Activated naive CD4-positive, alpha-beta T cell treated with anti-CD3 and anti-CD28 coated beads, Interleukin-2, amount 50 U/mL, for 16 hours (primary cell): ENCODE measurements at regions not wholly inside any gene's neighbourhood (a gene's known extent, or its start where the extent isn't known, plus 50 kb on each side); places are given as distances from the start of the nearest gene placed in this dataset.

Experiments
- DNase-seq: peaks from one replicate; pipeline ENCODE4 v3.0.0-alpha.2; 2020

DNA sequence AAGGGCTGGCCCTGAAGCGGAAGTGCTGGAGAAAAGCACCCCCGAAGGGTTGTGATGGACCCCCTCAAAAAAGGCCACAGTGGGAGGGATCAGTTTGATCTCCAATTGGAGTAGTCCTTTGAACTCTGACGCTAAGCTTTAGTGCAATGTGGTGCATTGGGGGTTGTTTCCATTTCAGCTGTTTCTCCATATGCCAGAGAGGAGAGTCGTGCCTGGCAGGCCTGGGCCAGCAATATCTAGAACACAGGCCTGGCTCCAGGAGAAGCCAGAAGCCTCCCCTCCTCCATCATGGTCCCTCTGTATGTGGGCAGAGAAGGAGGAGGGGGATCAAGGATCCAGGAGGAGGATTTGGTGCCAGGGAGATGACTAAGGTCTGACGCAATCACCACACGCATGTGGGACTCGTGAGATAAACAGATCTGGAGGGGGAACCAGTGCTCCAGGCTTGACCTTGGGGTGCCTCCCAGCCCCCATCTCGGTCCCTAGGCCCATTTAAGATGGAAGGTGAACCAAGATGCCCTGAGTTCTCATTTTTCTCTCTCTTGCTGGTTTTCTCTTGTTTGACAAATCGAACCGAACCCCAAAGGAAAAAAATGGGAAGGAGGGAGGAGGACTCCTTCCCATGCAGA, 517.4 kb upstream of the JARID2 start:
- no peak for DNase-seq

DNA sequence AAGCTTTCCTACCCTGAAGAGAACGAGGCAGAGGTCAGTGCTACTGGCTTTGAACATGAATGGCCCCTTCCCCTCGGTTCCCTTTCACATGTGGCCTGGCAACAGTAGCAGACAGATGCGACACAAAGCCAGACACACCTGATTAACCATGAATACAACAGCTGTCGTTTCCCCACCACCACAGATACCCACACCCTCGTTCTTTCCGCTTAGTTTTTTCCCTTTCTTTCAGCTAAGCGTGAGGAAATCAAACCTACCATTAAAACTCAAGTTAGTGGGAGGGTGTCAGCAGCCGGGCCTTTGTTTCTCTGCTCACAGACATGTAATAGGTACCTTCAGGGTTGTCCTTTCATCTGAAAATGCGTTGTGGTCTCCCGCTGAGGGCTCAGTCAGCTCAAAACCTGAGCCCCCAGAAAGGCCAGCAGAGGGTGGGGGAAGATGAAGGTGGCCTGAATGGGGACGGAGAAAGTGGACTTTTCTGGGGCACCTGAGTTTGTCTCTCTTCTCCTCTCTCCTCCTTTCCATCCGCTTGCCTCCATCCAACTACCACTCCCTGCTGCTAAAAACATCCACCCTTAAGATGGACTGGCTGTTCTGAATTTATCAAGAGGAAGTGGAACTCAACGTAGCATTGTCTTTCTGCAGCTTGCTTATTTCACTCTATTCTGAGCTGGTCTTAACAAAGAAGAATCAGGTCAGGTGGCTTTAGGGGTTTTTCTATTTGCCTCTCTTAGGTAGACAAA, 516.6 kb upstream of the JARID2 start:
- DNase-seq = no peak

DNA sequence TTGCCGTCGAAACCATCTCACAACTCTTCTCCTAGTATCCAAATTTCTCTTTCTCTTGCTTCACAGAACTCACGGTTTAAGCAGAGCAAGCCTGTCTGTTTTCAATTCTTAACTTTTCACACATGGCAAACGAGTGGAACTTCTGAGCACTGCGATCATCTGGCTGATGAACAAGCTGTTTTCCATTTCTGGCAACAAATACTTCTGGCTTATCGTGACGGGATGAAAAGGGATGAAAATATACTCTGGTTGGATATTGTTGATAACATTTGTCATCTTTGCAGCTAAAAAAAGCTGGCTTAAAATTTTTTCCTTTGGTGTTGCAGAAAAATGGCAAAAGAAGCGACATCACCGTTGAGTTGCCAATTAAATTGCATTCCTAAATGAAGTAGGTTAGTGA, 515.2 kb upstream of the JARID2 start:
- no peak for DNase-seq

DNA sequence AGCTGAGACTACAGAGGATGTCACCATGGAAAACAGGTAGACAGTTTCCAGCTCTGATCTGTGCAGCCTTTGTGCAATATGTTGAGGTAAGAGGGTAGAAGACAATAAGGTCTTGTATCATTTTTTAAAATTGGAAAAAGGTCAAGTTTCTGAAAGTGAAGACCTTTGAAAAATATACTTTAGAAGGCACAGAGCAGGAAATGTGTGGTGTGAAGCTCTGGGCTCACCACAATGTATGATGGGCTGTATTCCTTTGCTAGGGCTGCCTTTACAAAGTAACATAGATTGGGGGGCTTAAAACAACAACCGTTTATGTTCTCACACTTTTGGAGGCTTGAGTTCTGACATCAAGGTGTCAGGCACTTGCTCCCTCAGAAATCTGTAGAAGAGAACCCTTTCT, 514.3 kb upstream of the JARID2 start:
- DNase-seq = no peak

DNA sequence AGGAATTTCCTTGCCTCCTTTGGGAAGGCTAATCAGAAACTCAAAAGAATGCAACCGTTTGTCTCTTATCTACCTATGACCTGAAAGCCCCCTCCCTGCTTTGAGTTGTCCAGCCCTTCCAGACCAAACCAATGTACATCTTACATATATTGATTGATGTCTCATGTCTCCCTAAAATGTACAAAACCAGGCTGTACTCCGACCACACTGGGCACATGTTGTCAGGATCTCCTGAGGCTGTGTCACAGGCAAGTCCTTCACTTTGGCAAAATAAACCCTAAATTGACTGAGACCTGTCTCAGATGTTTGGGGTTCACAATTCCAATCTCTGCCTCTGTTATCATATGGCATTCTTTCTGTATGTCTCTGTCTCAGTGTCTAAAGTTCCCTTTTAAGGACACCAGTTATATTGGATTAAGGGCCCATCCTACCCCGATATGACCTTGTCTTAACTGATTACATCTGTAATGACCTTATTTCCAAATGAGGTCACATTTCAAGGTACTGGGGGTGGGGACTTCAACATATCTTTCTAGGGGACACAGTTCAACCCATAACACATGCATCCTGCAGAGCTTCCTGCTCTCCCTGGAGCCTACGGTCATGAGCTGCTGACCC, 513.5 kb upstream of the JARID2 start:
- DNase-seq = no peak

DNA sequence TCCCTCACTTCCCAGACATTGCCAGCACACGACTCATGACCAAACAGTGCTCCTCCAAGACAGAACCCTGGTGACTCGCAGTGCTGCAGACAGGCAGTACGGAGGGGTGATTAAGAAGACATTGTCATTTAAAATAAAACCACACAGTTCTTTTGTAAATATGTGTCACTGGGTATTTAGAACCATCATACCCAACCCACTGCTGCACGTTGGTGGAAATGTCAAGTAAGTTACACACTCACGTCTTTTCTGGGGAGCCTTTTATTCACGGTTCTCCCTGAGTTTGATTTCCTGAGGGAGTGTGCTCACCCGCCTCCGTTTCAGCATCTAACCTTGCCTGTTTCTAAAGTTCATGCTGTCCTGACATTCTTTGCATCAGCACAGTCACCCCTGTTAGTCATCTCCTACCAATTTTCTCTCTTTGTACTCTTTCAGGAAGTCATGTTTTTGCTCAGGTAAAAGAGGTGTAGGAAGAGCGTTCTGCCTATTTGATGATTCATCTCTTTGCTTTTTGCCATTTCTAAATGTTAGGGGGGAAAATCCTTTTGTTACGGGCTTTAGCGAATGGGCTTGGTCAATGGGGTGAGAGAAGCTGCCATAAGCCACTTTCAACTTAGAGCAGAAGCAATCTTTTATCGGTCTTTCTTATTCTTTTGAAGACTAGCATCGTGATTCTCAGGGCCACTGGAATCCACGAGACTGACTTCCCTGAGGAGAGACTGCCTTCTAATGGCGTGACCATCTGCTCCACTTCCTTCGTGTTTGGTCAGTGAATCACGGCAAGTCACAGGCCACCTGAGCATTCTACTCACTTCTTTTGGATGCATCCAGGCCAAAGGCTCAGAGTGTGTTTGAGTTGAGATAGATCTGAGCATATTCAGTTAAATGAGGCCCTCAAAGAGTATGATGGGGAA, 512.8 kb upstream of the JARID2 start:
- peak; percentile 73 for DNase-seq

DNA sequence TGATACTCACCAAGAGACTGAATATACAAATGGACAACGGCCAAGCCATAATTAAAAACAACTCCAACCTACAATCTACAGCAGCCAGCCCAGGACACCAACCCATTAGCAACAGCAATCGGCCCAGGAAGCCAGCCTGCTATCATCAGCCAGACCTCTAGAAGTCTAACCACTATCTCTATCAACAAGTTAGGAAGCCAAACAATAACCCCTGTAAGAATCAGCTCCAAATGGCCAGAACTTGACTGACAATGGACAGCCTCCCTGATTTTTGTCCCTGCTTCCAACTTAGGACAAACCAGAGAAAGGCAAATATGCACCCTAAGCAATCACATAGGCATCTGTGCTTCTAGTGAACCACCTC, 511.8 kb upstream of the JARID2 start:
- DNase-seq = no peak

DNA sequence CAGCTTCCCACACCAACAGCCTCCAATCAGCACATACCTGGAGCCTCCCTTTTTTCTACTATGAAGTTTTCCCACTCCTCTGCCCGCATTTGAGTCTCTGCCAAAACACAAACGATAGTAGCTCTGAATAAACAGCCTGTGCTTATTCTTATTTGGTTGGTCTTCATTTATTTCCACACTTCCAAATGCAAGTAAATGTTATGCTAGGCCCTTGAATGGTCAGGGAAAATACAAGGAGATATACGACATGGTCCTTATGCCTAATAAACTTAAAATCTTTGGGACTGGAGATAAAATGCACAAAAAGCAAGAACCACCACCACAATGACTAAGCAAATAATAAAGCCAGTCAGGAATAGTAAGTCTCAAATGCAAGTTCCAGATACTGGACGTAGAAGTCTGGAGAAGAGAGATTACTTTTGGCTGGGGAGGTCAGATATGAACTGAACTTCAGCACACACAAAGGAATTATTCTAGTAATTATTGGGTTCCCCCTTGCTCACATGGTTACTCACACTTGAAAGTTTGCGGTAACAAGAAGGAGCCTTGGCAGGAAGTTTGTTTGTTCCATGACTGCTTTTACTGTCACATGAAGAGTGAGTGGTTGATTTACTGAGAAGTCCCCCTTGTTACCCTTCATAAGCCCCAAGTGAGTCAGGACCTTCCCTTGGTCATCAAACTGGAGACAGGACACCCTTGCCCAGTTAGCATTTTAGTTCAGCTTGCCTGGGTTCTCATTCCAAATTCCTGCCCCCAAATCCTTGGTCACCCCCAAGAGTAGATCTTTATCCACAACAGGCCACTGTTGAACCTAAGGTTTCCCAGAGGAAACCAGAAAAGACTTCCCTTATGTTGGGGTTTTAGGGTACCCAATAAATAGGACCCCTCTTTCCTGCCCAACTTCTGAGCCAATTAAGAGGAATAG, 511.2 kb upstream of the JARID2 start:
- DNase-seq = peak; percentile 33

DNA sequence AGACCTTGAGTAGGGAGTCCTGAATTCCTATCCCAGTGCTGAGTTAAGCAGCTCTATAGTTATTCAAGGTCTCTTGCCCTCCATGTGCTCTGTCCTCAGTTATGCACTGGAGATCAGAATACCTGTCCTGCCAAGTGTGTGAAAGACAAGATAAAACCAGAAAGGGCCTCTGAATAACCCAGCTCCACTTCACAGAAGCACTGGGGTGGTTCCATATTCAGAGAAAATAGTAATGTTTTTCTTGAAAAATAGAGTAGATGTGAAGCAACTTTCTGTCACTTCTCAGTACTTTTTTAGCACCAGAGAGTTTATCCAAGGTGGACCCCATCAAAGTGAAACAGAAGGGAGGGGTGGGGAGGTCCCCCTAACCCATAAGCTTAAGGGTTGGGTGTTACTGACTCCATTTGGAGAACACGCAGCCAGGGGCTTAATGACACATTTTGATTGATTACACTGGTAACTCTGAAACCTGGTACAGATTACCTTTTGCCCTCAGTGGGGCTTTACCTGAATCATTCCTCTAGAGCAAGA, 509.8 kb upstream of the JARID2 start:
- DNase-seq = no peak

DNA sequence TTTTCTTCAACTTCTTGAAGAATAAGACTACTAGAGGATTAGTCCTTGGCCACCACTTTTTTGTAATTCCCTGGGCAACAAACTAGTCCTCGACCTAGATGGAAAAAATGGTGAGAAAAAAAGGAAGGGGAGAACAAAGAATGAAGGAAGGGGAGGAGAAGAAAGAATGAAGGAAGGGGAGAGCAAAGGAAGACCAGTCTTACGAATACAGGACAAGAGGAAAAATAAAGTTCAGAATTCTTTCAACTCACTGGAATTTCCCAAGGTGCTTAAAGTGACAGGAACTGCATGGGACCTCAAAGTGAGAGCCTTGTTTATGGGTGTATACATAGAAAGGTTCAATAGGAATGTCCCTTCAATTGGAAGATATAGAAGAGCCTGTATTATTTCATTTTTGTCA, 509.3 kb upstream of the JARID2 start:
- DNase-seq = no peak

DNA sequence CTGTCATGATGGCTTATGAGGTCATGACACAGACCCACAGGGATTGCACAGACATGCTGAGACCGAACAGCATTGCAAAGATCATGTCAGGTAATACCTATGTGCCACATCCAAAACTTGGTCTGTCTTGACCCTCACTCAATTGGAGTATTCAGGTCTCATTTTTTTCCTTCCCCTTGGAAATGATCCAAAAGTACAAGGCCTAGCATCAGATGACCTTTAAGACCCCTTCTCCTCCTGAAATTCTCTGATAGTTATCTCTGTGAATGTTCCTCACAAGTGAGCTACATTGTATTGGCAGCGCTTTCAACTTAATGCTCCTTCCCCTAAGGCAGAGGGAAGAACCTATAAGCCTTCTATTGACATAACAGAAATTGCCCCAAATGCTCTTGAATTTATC, 507.4 kb upstream of the JARID2 start:
- DNase-seq = no peak

DNA sequence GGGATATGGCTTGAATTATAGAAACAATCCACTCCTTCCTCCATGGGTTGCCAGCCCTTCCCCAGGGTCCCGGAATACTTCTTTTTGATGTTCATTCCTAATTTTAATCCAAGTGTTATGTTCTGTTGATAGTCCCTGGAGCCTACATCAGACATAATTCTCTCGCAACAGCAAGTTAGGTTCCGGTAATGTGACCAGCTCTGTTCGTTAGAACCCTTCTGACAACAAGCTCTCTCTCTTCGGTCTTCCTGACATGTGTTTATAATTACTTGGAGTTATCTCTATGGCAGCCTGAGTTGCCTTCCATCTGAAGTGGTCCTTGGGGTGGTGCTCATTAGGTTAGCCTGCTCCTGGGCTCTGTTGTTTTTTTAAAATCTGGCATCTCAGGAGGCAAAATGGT, 506.9 kb upstream of the JARID2 start:
- DNase-seq = no peak

DNA sequence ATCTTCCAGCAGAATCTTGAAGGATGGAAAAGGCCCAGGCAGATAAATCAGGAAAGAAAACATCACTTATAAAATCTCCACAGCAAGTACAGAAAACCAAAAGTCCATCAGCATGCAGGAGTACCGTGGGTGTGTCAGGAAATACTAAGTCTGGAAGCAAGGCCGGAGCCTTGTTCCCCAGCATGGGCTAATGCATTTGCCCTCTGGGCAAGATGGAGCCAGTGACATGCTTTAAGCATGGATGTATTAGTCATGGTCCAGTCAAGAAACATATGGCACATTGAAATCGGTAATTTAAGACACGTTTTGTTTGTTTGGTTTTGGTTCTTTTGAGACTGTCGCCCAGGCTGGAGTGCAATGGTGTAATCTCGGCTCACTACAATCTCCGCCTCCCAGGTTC, 506.0 kb upstream of the JARID2 start:
- no peak for DNase-seq

DNA sequence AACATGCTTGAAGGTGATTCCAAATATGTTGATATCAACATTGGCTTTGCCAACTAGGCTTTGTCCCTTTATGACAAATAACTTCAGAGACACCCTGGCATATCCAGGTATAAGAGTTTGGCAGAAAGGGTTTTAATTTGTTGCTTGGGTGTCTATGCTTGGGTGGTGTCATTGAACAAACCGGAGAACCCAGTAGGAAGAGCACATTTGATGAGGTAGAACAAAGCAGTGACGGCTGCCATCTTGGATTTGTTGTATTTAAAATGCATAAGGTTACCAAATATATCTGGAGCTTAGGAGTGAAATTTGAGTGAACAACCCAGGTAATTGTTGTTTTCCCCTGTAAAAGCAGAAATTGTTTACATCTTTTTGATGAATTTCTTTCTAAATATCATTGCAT, 503.7 kb upstream of the JARID2 start:
- DNase-seq = no peak

DNA sequence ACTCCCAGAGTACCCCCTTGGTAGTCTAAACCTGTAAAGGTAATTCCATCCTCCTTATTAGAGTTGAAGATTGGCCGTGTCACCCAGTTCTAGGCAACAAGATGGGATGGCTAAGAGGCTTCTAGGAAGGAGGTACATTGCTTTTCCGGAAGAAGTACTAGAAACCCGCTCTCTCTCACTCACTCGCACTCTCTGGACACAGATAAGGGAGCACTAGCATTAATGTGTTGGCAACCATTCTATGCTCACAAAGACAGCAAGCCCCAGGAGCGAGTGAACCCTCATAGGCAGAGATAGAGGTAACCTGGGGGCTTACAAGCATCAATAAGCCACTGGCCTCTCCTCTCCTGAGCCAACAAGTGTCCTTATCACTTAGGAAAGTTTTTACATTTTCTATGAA, 503.2 kb upstream of the JARID2 start:
- no peak for DNase-seq

DNA sequence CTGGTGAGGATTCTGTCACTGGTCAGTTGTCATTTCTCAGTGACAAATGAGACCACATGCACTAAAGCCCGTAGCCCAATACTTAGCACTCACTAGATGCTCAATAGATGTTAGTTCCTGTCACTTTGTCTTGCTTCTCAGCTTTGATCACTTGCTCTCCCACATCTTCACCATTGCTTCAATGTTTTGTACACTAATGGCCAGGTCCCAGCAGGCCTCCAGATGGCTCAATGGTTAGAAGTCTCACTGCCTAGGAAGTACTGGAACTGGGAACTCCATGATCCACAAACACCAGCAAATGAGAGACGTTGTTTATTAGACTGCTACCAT, 502.8 kb upstream of the JARID2 start:
- DNase-seq = no peak

DNA sequence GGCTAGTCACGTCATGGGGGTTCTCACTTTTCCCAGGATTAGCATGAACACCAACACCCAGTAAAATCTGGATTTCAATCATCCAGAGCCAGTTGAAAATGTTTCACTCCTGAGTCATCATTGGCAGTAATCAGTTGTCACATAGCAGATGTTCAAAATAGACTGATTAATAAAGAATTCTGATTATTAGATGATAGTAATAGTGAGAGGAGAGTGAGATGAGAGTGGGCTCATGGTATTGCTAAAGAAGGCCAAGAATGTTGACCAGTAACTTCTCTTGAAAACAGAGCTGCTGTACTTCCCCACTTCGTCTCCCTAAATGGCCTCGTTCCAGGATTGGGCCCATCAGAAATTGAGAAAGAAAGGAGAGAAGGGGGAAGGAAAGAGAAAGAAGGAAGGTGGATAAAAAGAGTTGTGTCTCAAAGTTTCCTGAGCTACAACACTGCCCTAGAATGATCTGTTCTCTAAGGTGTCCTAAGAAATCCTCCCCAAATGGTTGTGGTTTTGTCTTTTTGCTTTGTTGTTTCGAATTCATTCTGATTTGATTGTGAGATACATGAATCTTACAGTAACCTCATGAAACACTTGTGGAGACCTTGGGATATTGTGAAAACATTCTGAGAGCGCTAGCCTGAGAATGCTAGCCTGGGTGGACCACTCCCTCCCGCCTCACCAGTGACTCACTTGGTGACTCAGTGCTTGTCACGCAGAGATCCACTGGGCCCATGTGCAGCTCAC, 502.2 kb upstream of the JARID2 start:
- peak; percentile 87 for DNase-seq

DNA sequence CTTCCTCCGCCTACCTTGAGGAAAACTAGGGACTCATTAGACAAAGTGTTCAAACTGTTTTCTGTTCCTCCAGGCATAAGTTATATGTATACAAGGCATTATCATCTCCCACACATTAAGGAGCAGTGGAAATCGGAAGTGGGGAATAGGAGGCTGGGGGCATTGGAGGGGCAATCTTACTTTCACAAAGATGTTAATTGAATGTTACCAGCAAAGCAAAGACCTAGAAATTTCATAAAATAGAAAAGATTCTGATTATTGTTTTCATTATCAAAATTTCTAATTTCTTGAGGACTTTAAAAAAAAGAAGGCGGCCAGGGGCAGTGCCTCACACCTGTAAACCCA, 501.7 kb upstream of the JARID2 start:
- DNase-seq = no peak

DNA sequence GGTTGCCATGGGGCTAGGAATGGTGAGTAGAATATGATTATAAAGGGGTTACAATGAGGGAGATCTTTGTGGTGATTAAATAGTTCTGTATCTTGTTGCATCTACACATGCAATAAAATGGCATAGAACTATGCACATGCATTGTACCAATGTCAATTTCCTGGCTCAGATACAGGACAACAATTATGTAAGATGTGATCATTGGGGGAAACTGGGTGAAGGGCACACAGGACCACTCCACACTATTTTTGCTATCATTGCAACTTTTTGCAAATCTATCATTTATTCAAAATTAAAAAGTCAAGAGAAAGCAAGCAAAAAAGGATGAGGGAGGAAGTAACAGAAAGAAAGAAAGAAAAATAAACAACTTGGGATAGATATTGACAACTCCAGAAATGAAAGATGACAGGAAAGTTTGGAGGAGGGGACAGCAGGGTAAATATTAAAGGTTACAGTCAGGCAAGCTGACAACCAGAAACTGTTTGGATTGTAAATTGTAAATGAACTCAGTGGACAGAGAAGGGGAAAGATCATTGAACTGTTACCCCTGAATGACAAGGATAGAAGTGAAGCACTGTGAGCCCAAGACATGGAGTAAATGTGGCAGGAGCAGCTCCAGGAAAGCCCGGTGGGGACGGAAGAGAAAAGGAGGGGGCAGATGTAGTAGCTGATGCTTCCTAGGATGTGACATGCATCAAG, 499.6 kb upstream of the JARID2 start:
- no peak for DNase-seq

DNA sequence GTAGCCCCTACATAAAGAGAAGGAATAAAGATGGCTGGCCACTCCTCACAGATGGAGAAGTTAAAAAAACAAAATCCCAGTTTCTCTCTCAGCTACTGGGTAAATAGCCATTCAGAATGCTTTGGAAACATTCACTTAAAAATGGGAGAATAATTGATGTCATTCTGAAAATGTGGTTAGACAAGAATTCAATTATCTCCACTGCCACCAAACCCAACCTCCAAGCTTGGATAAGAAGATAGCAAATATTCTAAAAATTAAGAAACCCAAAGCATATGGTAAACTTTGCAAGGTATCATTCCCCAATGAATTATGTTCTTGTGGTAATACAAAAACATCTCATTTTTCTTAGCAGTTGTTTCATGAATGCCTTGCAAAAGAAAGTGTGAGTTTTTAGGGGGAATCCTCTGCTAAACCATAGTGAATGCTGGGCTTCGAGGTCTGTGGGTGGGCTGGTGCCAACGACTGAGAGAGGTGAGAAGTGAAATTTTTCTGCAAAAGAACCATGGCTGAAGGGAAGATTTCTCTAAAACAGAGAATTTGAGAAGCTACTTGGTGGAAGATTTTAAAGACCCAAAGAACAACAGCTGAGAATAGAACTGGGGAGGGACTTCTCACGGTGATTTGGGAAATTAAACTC, 497.9 kb upstream of the JARID2 start:
- no peak for DNase-seq

DNA sequence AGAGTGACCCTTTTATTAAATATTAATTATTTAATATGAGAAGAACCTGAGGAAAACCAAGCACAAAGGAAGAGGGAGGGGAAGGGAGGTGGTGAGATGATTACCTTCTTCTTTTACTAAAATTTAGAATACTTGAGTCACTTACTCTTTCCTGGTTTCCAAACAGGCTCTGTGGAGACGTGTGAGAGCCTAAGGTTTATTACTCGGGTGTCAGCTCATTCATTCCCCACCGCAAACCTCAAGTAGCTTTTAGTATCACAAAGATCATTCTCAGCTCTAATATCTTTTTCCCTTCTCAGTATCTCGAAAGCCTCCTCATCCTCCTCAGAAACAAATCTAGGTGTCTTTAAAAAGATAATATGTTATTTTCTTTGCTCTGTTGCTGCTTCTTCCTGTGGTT, 497.2 kb upstream of the JARID2 start:
- no peak for DNase-seq
